ENCODE measurements at regions not wholly inside any gene's neighbourhood (a gene's known extent, or its start where the extent isn't known, plus 50 kb on each side); places are given as distances from the start of the nearest gene placed in this dataset.

DNA sequence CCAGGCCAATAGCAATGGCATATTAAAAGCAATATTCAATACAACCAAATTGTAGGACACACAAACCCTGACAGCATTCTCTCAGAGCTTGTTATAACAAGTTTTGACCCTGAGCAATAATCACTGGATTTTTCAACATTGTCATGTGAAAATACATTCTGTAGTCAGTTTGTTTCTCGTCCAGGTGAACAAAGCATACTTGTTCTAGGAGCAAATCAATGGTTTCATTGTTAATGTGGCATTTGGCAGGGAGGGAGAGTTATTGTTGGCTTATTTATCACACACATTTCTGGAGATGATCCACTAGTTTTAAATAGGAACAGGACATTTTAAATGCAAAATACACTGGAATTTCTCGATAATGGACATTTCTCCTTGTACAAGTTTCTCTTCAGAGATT lies 69.9 kb upstream of the L3MBTL4 start:
- in situ Hi-C loops (cut with MboI; ENCODE audit: low sequenced_read_pairs, unreplicated experiment) = loop anchor here (10.0 kb wide), 1 partner anchor 610 kb away; no protein-coding TSS in a partner anchor
- no peak for TF ChIP-seq CTCF (IDR thresholded peaks at IDR 0.05; ENCODE audit: borderline replicate concordance, control extremely low read depth, extremely low read depth, insufficient read depth, missing control alignments)

GRCh38 chr18:6486313-6486712 lies 71.6 kb upstream of the L3MBTL4 start:
- no peak for TF ChIP-seq CTCF (IDR thresholded peaks at IDR 0.05; ENCODE audit: borderline replicate concordance, control extremely low read depth, extremely low read depth, insufficient read depth, missing control alignments)
- DNase-seq (ENCODE audit: low spot score) = no peak
- in situ Hi-C loops (cut with MboI; ENCODE audit: low sequenced_read_pairs, unreplicated experiment) = loop anchor here (10.0 kb wide), 1 partner anchor 612 kb away; no protein-coding TSS in a partner anchor

More for the DNA sequence above, 69.9 kb upstream of the L3MBTL4 start:
- DNase-seq (ENCODE audit: low spot score) = no peak

- in situ Hi-C loops (cut with MboI; ENCODE audit: low sequenced_read_pairs, unreplicated experiment) = loop anchor here (10.0 kb wide), 1 partner anchor 612 kb away; no protein-coding TSS in a partner anchor
- TF ChIP-seq CTCF (IDR thresholded peaks at IDR 0.05; ENCODE audit: borderline replicate concordance, control extremely low read depth, extremely low read depth, insufficient read depth, missing control alignments) = no peak
- no peak for DNase-seq (ENCODE audit: low spot score)
Observed at GRCh38 chr18:6486764-6487426, 72.2 kb upstream of the L3MBTL4 start.

DNA sequence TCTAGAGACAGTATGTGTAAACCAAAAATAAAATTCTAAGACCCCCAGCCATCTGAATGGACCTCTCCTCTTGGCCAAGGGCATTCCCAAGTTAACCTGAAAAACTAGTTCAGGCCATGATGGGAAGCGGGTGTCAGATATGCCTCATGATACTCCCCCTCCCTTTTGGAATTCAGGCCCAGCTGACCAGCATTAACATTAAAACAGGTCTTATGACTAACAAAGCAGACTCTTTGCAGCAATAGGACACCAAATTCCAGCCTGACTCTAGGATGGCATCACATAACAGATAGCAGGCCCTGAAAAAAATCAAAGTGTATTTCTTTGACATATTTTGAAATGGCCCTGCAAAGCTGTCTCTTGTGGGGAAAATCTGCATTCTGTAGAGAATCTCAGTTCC lies 73.3 kb upstream of the L3MBTL4 start:
- TF ChIP-seq CTCF (IDR thresholded peaks at IDR 0.05; ENCODE audit: borderline replicate concordance, control extremely low read depth, extremely low read depth, insufficient read depth, missing control alignments) = no peak
- in situ Hi-C loops (cut with MboI; ENCODE audit: low sequenced_read_pairs, unreplicated experiment) = loop anchor here (10.0 kb wide), 1 partner anchor 613 kb away; no protein-coding TSS in a partner anchor
- no peak for DNase-seq (ENCODE audit: low spot score)

DNA sequence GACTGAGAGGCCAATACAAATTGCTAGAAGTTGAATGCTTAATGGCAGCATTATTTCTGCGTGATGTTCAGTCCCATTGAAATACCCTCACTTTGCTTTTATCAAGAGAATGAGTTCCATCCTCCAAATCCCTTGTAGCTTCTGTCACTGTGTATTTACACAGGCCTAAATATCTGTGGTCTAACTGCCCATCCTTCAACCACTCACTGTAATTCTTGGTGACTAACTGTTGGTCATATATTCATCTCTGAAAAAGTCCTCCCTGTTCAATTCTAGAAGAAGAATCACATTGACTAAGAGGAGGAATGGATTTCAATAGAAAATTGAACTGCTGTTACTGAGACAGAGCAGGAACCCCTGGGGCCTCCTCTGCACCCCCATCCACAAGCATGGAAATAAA lies 74.2 kb upstream of the L3MBTL4 start:
- DNase-seq (ENCODE audit: low spot score) = no peak
- in situ Hi-C loops (cut with MboI; ENCODE audit: low sequenced_read_pairs, unreplicated experiment) = loop anchor here (10.0 kb wide), 1 partner anchor 614 kb away; no protein-coding TSS in a partner anchor
- TF ChIP-seq CTCF (IDR thresholded peaks at IDR 0.05; ENCODE audit: borderline replicate concordance, control extremely low read depth, extremely low read depth, insufficient read depth, missing control alignments) = no peak

- DNase-seq (ENCODE audit: low spot score) = no peak
- TF ChIP-seq CTCF (IDR thresholded peaks at IDR 0.05; ENCODE audit: borderline replicate concordance, control extremely low read depth, extremely low read depth, insufficient read depth, missing control alignments) = no peak
- in situ Hi-C loops (cut with MboI; ENCODE audit: low sequenced_read_pairs, unreplicated experiment) = loop anchor here (10.0 kb wide), 1 partner anchor 615 kb away; no protein-coding TSS in a partner anchor
Observed at GRCh38 chr18:6489977-6490376, 75.3 kb upstream of the L3MBTL4 start.
